H1 (cell line): ENCODE measurements at regions not wholly inside any gene's neighbourhood (a gene's known extent, or its start where the extent isn't known, plus 50 kb on each side); places are given as distances from the start of the nearest gene placed in this dataset.

Experiments used
- CHD1 ChIP-seq: IDR thresholded peaks from 2 replicates; pipeline ENCODE4 v1.6.1; 2012; ENCODE audit warnings: low read depth, low read length, improper control_type of control experiment
- CREB1 ChIP-seq: IDR thresholded peaks from 2 replicates; pipeline ENCODE4 v1.6.1; 2012; ENCODE audit warnings: inconsistent platforms
- EZH2 ChIP-seq: fragments of 200-600 bp; sonication (generic); IDR thresholded peaks from 2 replicates; pipeline ENCODE4 v1.7.1; 2012; ENCODE audit warnings: low read depth, mild to moderate bottlenecking, moderate library complexity, low read length, inconsistent platforms; ENCODE audit not compliant: severe bottlenecking
- GTF2F1 ChIP-seq: IDR thresholded peaks from 2 replicates; pipeline ENCODE4 v1.6.1; 2012; ENCODE audit warnings: low read depth, low read length, improper control_type of control experiment, borderline replicate concordance
- JUN ChIP-seq: IDR thresholded peaks from 2 replicates; pipeline ENCODE4 v1.6.1; 2011; ENCODE audit warnings: low read depth, mild to moderate bottlenecking, improper control_type of control experiment, low read length
- POLR2A ChIP-seq, 2 experiments: IDR thresholded peaks; 1 replicate in 1 of 2; 2 replicates in 1 of 2; pipeline ENCODE4 v1.6.1; 2011; ENCODE audit warnings: low read depth in 2 of 2, low read length in 2 of 2, mild to moderate bottlenecking in 2 of 2; ENCODE audit errors: control extremely low read depth in 1 of 2
- POU5F1 ChIP-seq: IDR thresholded peaks from 2 replicates; pipeline ENCODE4 v1.6.1; 2011; ENCODE audit warnings: low read depth, mild to moderate bottlenecking, low read length, moderate library complexity
- RNF2 ChIP-seq: fragments of 200-900, 300-1000 bp; sonication (generic); IDR thresholded peaks from 2 replicates; pipeline ENCODE4 v1.7.1; 2016; ENCODE audit warnings: borderline replicate concordance, low read depth, mild to moderate bottlenecking, antibody characterized with exemption, low read length; ENCODE audit not compliant: poor library complexity, severe bottlenecking; ENCODE audit errors: missing control alignments
- TAF1 ChIP-seq: IDR thresholded peaks from 2 replicates; pipeline ENCODE4 v1.6.1; 2011; ENCODE audit warnings: mild to moderate bottlenecking, low read depth, low read length
- TBP ChIP-seq: IDR thresholded peaks from 2 replicates; pipeline ENCODE4 v1.6.1; 2011; ENCODE audit warnings: low read depth, low read length, improper control_type of control experiment
- TCF12 ChIP-seq: IDR thresholded peaks from 2 replicates; pipeline ENCODE4 v1.6.1; 2011; ENCODE audit warnings: low read depth, mild to moderate bottlenecking, low read length
- YY1 ChIP-seq: IDR thresholded peaks from 2 replicates; pipeline ENCODE4 v1.6.1; 2011; ENCODE audit warnings: low read depth, mild to moderate bottlenecking, low read length
- TF ChIP-seq, protein P1 (sequence below), 3 experiments: IDR thresholded peaks; 1 replicate in 2 of 3; 2 replicates in 1 of 3; pipeline versions ENCODE4 v1.5.1 to v1.6.1; 2011; ENCODE audit warnings: low read length in 3 of 3, mild to moderate bottlenecking in 3 of 3, inconsistent platforms in 2 of 3, low read depth in 1 of 3, moderate library complexity in 1 of 3; ENCODE audit not compliant: insufficient read depth in 1 of 3; ENCODE audit errors: control extremely low read depth in 1 of 3
- TF ChIP-seq, protein P2 (sequence below): IDR thresholded peaks from 2 replicates; pipeline ENCODE4 v1.6.1; 2012; ENCODE audit warnings: inconsistent platforms

DNA sequence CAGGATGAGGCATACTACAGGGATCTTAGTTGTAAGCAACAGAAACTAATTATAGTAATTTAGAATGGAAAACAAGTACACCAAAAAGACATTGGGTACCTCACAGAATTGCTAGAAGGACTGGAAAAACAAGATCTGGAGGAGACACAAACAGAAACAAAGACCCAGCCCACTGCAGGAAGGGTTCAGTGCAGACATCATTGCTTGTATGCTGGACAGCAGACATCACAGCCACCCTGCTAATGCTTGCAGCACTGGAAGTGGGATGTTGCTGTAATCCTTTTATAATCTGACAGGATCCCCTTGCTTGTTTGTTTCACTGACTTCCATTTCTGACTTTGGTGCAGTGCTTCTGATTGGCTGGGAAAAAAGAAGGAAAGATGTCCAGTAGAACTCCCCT, 111.4 kb upstream of the ZNF678 start:
- TF ChIP-seq CHD1 (no peak), GTF2F1 (no peak), TCF12 (no peak), TBP (no peak), TAF1 (no peak), YY1 (no peak), POU5F1 (no peak), JUN (no peak), CREB1 (no peak), RNF2 (no peak), EZH2 (no peak), POLR2A (IDR thresholded peaks at IDR 0.05; ENCODE audit: control extremely low read depth in 1 of 2, low read depth in 2 of 2, low read length in 2 of 2) (no peak)
- TF ChIP-seq, protein P1, sequence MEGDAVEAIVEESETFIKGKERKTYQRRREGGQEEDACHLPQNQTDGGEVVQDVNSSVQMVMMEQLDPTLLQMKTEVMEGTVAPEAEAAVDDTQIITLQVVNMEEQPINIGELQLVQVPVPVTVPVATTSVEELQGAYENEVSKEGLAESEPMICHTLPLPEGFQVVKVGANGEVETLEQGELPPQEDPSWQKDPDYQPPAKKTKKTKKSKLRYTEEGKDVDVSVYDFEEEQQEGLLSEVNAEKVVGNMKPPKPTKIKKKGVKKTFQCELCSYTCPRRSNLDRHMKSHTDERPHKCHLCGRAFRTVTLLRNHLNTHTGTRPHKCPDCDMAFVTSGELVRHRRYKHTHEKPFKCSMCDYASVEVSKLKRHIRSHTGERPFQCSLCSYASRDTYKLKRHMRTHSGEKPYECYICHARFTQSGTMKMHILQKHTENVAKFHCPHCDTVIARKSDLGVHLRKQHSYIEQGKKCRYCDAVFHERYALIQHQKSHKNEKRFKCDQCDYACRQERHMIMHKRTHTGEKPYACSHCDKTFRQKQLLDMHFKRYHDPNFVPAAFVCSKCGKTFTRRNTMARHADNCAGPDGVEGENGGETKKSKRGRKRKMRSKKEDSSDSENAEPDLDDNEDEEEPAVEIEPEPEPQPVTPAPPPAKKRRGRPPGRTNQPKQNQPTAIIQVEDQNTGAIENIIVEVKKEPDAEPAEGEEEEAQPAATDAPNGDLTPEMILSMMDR (IDR thresholded peaks at IDR 0.05; ENCODE audit: control extremely low read depth in 1 of 3, insufficient read depth in 1 of 3, low read depth in 1 of 3, low read length in 3 of 3): no peak
- TF ChIP-seq, protein P2, sequence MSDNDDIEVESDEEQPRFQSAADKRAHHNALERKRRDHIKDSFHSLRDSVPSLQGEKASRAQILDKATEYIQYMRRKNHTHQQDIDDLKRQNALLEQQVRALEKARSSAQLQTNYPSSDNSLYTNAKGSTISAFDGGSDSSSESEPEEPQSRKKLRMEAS: no peak
